SU-DHL-6 (cell line): ENCODE measurements at regions not wholly inside any gene's neighbourhood (a gene's known extent, or its start where the extent isn't known, plus 50 kb on each side); places are given as distances from the start of the nearest gene placed in this dataset.

Experiments used
- EZH2phosphoT487 ChIP-seq: fragments of 200-600 bp; sonication (generic), shearing (Covaris generic); conservative IDR thresholded peaks from 2 replicates; pipeline ENCODE4 v1.6.1; 2018; ENCODE audit warnings: mild to moderate bottlenecking, antibody characterized with exemption, low read length, moderate library complexity, mixed read lengths
- TF ChIP-seq, protein P1 (sequence below): fragments of 200-600 bp; sonication (generic); IDR thresholded peaks from one replicate; pipeline ENCODE4 v1.5.1; 2017; ENCODE audit warnings: antibody characterized with exemption, mild to moderate bottlenecking, low read length, moderate library complexity; ENCODE audit not compliant: insufficient read depth, poor library complexity, severe bottlenecking

DNA sequence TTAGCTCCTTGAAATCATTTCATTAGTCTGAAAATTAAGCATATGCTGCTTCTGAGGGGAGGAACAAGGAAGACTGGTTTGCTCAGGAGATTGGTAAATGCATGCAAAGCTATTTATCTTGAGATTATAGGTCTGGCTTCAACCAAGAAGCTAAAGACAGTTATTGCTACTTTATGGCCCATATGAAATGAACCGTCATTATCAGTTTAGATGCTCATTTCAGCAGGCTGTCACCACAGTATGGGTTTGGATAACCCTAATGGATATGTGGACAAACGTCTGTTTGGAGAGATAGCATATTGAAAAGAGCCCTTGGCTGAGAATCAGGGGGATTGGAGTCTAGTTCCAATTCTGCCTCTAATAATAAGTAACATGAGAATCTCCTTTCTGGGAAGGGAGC, 922.6 kb downstream of the TUSC7 start:
- TF ChIP-seq, protein P1, sequence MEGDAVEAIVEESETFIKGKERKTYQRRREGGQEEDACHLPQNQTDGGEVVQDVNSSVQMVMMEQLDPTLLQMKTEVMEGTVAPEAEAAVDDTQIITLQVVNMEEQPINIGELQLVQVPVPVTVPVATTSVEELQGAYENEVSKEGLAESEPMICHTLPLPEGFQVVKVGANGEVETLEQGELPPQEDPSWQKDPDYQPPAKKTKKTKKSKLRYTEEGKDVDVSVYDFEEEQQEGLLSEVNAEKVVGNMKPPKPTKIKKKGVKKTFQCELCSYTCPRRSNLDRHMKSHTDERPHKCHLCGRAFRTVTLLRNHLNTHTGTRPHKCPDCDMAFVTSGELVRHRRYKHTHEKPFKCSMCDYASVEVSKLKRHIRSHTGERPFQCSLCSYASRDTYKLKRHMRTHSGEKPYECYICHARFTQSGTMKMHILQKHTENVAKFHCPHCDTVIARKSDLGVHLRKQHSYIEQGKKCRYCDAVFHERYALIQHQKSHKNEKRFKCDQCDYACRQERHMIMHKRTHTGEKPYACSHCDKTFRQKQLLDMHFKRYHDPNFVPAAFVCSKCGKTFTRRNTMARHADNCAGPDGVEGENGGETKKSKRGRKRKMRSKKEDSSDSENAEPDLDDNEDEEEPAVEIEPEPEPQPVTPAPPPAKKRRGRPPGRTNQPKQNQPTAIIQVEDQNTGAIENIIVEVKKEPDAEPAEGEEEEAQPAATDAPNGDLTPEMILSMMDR = no peak
- no peak for TF ChIP-seq EZH2phosphoT487
